Neural progenitor cell (in vitro differentiated cells): ENCODE measurements at regions not wholly inside any gene's neighbourhood (a gene's known extent, or its start where the extent isn't known, plus 50 kb on each side); places are given as distances from the start of the nearest gene placed in this dataset.

Experiments used
- CTCF ChIP-seq: fragments of 200-600 bp; sonication (generic); IDR thresholded peaks from 2 replicates; pipeline ENCODE4 v1.5.1; 2017; ENCODE audit warnings: antibody characterized with exemption, mild to moderate bottlenecking
- EZH2 ChIP-seq: fragments of 200-600 bp; sonication (generic); IDR thresholded peaks from 2 replicates; pipeline ENCODE4 v1.6.1; 2017; ENCODE audit warnings: antibody characterized with exemption, mild to moderate bottlenecking, moderate library complexity

GRCh38 chr2:150215041-150215440 is 272.4 kb downstream of the RND3 start:
- TF ChIP-seq CTCF (no peak), EZH2 (no peak)
